Transverse colon (tissue), 3 donors: ENCODE measurements at regions not wholly inside any gene's neighbourhood (a gene's known extent, or its start where the extent isn't known, plus 50 kb on each side); places are given as distances from the start of the nearest gene placed in this dataset.

Source experiments
- CTCF ChIP-seq, 5 experiments: fragments of 200-600 bp in 3 of 5; fragments of 450-650 bp in 2 of 5; sonication (generic) in 3 of 5; IDR thresholded peaks; 1 replicate in 2 of 5; 2 replicates in 3 of 5; pipeline ENCODE4 v1.5.1; 2016 to 2017; ENCODE audit warnings: antibody characterized with exemption in 5 of 5, inconsistent platforms in 3 of 5, mild to moderate bottlenecking in 2 of 5, moderate library complexity in 1 of 5
- POLR2A ChIP-seq: fragments of 450-650 bp; IDR thresholded peaks from one replicate; pipeline ENCODE4 v1.6.1; 2016; ENCODE audit warnings: antibody characterized with exemption, mild to moderate bottlenecking, moderate library complexity

- TF ChIP-seq CTCF (IDR thresholded peaks at IDR 0.05) = no peak
- no peak for TF ChIP-seq POLR2A
Measured at GRCh38 chr2:6312367-6312766, 553.3 kb downstream of the CMPK2 start.
